Breast epithelium (tissue), 3 donors: ENCODE measurements at regions not wholly inside any gene's neighbourhood (a gene's known extent, or its start where the extent isn't known, plus 50 kb on each side); places are given as distances from the start of the nearest gene placed in this dataset.
"Not testable (repeated sequence)": the region's sequence is repeated elsewhere in the genome, so short reads cannot be mapped to it uniquely, and the experiment has no call there.

Source experiments
- POLR2A ChIP-seq: fragments of 450-650 bp; IDR thresholded peaks from one replicate; pipeline ENCODE4 v1.6.1; 2016; ENCODE audit warnings: antibody characterized with exemption, mild to moderate bottlenecking, moderate library complexity
- POLR2AphosphoS5 ChIP-seq, 3 donors: sonication (generic); formaldehyde crosslinking; IDR thresholded peaks; one replicate each; pipeline ENCODE4 v1.6.1; 2017; ENCODE audit warnings: antibody characterized with exemption in 3 of 3
- TF ChIP-seq, protein P1 (sequence below), 3 donors: fragments of 450-650 bp; IDR thresholded peaks; one replicate each; pipeline ENCODE4 v1.5.1; 2016 to 2017; ENCODE audit warnings: antibody characterized with exemption in 3 of 3, mild to moderate bottlenecking in 3 of 3, moderate library complexity in 3 of 3

DNA sequence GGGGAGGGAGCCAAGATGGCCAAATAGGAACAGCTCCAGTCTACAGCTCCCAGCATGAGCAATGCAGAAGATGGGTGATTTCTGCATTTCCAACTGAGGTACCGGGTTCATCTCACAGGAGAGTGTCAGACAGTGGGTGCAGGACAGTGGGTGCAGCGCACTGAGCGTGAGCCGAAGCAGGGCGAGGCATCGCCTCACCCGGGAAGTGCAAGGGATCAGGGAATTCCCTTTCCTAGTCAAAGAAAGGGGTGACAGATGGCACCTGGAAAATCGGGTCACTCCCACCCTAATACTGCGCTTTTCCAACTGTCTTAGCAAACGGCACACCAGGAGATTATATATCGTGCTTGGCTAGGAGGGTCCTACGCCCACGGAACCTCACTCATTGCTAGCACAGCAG is 75.0 kb upstream of the RMP24 start:
- TF ChIP-seq, protein P1, sequence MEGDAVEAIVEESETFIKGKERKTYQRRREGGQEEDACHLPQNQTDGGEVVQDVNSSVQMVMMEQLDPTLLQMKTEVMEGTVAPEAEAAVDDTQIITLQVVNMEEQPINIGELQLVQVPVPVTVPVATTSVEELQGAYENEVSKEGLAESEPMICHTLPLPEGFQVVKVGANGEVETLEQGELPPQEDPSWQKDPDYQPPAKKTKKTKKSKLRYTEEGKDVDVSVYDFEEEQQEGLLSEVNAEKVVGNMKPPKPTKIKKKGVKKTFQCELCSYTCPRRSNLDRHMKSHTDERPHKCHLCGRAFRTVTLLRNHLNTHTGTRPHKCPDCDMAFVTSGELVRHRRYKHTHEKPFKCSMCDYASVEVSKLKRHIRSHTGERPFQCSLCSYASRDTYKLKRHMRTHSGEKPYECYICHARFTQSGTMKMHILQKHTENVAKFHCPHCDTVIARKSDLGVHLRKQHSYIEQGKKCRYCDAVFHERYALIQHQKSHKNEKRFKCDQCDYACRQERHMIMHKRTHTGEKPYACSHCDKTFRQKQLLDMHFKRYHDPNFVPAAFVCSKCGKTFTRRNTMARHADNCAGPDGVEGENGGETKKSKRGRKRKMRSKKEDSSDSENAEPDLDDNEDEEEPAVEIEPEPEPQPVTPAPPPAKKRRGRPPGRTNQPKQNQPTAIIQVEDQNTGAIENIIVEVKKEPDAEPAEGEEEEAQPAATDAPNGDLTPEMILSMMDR (IDR thresholded peaks at IDR 0.05) = not testable (repeated sequence)
- not testable (repeated sequence) for TF ChIP-seq POLR2AphosphoS5 (IDR thresholded peaks at IDR 0.05); POLR2A
